Jurkat, Clone E6-1 (cell line): ENCODE measurements at regions not wholly inside any gene's neighbourhood (a gene's known extent, or its start where the extent isn't known, plus 50 kb on each side); places are given as distances from the start of the nearest gene placed in this dataset.
"Not testable (repeated sequence)": the region's sequence is repeated elsewhere in the genome, so short reads cannot be mapped to it uniquely, and the experiment has no call there.

ENCODE experiments used
- DNase-seq: peaks from one replicate; pipeline ENCODE4 v3.0.0-alpha.2; 2011; ENCODE audit warnings: low read depth, low spot score
- H3K4me3 ChIP-seq: 2 replicates; pipeline ENCODE4 v1.5.1; 2011; ENCODE audit warnings: mild to moderate bottlenecking, low read length, control low read depth, moderate library complexity

DNA sequence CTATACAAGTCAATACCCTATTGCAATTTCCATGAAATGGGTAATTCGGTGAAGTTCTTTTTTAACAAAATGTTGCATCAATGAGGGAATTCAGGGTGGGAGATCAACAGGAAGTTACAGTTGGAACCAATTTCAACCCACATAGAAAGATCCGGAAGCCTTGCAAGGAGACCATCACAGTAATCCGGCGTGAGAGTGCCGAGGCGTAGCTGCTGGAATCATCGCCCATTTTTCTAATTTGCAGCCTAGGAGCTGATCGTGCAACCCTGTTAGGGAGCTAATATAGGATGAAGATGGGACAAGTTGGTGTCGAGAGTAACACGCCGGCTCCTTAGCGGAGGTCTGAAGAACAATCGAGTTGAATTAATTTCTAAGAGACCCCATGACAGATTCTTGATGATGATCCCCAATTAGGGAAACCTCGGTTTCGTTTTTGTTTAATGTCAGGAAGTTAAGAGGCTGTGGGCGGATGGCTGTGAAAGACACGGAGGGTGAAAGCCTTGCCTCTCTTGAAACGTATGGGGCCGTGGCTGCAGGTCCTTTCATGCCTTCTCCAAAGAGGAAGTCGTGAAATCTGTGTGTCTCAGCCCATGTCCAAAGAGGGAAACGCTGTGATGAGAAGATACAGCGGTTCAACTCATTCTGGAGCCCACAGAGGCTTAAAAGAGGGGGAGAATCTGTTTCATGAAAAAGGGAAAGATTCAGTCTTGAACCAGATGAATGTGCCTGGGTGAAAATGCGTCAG lies 51.2 kb upstream of the CARD11 start:
- DNase-seq = peak; percentile 61
- peak overlapping the region; percentile 39 for H3K4me3 ChIP-seq

DNA sequence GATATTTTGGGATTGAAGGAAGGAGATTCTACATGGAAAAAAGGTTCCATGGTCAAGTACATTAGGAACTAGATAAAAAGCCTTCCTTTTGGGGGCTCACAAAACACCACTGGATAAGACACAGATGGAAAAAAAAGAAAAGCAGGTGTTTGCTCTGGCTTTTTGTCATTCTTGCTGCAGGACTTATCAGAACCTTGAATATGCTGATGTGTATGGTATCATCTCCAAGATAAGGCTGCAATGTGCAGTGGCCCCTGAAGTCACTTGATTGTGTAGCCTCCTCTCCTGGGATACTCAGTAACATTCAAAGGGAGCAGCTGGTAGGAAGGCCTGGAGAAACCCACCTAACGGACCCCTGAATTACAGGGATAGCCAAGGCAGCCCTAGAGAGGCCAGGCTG lies 54.1 kb upstream of the CARD11 start:
- H3K4me3 ChIP-seq = no peak overlapping the region

DNA sequence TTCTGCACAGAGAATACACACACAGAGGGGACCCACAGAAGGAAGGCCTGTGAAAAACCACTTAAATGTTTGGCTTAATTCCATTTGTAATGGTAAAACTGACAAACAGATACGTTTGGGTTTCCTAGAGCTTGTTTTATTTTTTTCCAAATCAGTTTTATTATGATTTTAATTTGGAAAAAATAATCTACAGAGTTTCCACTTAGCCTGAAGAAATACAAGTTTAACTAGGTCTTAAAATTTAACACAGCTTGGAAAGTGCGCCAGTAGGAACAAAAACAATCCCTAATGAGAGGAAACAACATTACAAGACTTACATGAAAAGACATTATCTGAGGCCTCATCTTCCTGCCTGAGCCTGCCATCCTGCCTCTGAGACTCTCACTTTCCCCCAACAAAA lies 58.5 kb upstream of the CARD11 start:
- DNase-seq = no peak
- no peak overlapping the region for H3K4me3 ChIP-seq

More for the DNA sequence above, 54.1 kb upstream of the CARD11 start:
- DNase-seq = no peak

DNA sequence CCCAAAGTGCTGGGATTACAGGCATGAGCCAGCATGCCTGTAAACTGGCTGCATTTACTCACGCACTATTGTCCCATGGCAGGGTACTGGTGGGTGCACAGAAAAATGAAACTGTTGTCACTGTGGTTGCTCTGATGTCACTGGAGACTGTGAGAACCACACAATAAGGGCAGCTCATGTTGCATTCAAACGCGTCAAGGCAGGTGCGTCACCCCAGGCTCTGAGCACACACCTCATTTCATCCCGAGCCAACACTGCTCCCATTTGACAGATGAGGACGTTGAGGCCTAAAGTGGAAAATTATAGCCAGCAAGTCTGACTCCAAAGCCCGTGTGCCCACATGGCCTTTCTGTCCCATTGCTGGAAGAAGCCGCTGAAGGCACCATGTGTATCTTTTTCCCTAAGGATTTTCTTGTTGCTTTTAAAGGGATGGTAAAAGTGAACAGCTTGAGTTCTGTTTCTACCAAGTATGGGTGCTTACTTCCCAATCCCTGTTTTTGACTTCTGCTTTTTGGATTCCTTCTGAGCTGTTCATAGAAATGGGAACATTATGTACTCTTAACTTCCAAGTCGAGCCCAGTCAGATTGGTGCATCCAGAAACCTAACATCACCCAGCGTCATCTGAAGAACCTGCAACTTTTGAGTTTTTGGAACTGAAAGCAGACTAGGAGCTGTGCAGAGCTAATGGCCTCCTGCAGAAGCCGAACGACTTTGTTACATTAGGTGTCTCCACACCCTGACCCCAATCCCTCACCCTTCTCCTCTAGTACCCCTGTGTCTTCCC lies 60.1 kb upstream of the CARD11 start:
- no peak overlapping the region for H3K4me3 ChIP-seq
- no peak for DNase-seq

DNA sequence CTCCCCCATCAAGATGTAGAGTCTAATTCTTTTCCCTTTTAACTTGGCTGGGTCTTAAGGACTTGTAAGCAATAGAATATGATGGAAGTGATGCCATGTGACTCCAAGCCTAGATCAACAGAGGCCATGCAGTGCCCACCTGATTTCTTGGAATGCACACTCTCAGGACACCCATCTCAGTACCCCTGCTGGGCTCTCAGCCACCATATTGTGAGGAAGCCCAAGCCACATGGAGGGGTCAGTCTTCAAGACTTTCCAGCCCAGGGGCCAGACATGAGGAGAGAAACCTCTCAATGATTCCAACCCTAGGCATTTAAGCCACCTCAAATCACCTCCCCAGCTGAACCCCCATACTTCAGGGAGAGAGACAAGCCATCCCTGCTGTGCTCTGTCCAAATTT lies 62.2 kb upstream of the CARD11 start:
- H3K4me3 ChIP-seq = no peak overlapping the region
- no peak for DNase-seq

DNA sequence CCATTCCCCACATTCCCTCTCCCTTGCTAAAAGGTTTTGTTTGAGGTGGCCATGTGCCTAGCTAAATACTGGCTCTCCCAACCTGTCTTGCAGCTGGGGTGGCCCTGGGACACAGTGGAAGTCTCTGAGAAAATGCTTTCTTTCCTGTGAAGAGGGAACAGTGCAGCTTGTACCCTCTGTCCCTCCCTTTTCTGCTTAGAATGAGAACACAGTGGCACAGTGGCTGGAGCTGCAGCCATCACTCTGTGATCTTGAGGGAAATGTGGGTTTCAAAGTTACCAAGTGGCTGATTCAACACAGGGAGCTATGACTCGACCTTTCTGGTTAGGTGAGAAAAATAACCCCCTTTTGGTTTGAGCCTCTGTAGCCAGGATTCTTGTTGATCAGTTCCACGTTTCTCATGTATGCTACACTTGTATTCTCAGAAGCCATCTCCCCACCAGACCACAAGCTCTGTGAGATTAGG lies 62.7 kb upstream of the CARD11 start:
- no peak for DNase-seq
- H3K4me3 ChIP-seq = no peak overlapping the region

DNA sequence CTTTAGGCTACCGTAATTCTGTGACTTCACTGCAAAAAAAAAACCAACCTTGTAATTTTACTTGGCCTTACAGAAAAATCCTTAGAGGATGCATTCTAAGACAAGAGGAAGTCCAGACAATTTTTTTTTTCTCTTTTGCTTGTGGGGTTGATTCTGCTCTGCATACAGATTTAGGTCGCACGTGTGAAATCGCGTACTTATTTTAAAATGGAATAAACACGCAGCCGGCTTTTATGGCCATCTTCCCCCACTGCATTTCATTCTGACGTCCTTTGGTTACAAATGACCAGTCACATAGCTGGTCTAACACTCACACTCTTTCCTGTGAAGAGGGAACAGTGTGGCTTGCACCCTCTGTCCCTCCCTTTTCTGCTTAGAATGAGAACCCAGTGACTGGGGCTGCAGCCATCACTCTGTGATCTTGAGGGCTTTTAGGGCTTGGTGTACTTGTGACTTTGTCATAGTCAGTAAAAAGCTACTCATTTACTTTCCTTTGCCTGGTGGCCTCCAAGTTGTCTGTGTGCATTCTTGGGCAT lies 63.6 kb upstream of the CARD11 start:
- no peak overlapping the region for H3K4me3 ChIP-seq
- no peak for DNase-seq

DNA sequence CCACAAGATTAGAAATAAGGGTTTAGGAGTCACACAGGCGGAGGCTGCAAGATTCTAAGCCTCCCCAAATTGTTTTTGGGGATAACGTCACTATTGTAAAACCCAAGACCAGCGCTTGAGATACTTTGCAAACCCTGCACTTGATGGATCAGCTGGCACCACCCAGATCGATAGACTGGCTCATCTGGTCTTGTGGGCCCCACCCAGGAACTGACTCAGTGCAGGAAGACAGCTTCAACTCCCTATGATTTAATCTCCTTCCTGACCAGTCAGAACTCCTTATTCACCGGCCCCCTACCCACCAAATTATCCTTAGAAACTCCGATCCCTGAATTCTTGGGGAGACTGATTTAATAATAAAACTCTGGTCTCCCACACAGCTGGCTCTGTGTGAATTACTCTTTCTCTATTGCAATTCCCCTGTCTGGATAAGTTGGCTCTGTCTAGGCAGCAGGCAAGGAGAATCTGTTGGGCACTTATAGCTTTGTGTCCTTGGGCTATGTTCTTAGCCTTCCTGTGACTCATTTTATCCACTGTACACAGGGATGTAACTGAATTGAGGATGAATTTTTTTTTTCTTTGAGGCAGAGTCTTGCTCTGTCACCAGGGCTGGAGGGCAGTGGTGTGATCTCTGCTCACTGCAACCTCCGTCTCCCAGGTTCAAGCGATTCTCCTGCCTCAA lies 64.4 kb upstream of the CARD11 start:
- DNase-seq = no peak
- no peak overlapping the region for H3K4me3 ChIP-seq

DNA sequence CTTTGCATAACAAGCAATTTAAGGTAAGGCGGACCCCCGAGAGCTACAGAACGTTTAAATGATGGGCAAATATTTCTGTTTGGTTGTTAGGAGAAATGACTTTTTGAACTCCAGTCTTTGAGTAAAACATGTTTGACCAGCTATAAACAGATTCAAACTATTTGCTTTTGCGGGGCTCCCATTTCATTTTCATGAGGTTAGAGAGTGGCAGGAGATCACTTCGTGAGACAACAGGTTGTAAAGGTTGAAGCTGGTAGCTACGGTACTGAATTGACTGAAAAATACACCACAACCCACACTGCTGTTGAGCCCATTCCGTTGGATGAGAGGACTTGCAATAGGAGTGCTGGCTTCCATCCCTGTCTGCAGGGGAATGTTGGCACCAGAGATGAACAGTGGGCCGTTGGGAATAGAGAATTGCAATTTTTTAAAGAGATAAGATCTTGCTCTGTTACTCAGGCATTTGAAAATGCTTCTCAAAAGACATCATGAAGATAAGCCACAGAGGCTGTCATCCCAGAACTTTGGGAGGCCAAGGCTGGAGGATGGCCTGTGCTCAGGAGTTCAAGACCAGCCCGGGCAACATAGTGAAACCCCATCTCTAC lies 65.7 kb upstream of the CARD11 start:
- H3K4me3 ChIP-seq = no peak overlapping the region
- no peak for DNase-seq

DNA sequence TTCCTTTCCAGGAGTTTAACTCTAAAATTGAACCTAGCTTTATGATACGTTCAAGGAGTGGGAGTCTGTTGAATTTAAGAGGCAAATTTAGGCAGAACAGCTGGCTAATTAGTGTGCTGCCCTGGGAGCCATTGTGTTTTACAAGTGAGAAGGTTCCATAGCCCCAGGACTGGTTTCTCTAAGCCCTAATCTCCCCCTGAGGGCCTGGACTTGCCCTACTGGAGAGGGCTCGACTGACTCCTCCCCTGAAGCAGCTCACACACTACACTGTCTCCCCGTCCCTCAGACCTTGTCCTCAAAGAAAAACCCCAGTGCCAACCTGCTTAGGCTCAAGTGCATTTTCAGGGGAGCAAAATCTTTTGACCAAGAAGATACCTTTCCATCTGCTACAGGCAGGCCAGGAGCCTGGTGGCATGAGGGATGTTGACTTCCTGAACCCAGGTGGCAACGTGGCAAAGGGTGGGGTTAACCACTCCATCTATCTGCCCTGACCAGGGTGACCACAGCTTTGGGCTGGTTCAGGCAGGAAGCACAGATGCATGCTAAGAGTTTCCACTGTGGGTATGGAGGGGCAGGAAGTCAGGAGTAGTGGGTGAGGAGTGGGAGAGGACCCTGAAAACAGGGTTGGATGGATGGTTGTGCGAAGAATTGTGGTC lies 68.9 kb upstream of the CARD11 start:
- H3K4me3 ChIP-seq = no peak overlapping the region
- DNase-seq = peak; percentile 58

DNA sequence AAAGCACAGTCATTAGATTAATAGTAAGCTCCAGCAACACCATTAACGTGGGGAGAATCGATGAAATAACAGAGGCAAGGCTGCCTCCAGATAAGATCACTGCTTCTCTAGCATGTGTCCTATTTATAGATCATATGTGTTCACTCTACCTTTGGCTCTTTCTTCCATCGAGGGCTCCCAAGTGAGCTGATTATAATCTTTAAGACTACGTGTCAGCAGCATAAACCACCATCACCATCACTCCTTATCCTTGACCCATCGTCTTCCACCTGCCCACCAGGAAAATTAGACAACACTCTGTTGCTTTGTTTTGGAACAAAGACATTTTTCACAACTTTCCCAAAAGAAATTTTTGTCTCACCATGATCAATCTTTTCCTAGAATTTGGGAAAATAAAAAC lies 71.2 kb upstream of the CARD11 start:
- DNase-seq = no peak
- no peak overlapping the region for H3K4me3 ChIP-seq

DNA sequence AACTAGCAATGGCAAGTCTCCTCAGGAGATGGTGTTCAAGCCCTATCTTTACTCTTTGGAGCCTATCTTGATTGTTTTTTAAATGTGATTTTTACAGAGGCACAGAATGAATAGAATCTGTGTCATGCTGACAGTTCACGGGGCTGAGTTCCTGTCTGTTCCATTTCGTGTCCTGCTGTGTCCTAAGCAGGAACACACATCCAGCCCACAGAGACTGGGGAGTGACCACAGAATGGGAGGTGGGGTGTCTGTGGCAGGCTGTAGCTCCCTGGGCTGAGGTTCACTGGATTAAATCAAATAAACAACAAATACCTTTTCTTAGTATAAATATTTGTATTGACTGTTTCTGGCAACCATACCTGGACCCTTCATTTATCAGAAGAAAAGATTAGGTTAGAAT lies 73.4 kb upstream of the CARD11 start:
- no peak for DNase-seq
- H3K4me3 ChIP-seq = no peak overlapping the region

DNA sequence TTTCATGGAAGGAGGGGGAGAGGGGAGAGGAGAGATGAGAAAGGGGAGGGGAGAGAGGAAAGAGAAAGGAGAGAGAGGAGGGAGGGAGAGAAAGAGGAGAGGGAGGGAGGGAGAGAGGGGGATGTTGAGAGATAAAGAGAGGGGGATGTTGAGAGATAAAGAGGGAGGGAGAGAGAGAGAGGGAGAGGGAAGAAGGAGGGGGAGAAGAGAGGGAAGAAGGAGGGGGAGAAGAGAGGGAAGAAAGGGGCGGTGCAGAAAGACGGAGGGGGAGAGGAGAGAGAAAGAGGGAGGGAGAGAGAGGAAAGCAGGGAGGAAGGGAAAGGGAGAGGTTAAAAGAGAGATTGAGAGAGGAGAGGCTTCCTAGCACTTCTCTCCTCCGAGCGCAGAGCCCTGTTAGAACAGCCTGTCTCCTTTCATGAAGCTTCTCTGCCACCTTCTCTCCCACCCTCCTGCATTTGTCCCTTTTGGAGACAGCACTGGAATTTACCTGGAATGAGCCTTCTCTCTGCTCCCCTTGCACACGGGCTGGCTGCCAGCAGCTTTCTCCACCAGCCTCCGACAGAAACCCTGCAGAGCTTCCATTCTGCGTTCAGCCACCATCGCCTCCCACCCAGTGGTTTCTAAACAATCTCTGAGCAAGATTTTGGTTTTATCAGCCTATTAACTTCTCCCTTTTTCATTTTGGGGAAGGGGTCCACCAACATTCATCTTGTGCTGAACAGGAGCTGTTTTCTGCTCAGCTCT lies 74.0 kb upstream of the CARD11 start:
- no peak overlapping the region for H3K4me3 ChIP-seq
- DNase-seq = no peak

DNA sequence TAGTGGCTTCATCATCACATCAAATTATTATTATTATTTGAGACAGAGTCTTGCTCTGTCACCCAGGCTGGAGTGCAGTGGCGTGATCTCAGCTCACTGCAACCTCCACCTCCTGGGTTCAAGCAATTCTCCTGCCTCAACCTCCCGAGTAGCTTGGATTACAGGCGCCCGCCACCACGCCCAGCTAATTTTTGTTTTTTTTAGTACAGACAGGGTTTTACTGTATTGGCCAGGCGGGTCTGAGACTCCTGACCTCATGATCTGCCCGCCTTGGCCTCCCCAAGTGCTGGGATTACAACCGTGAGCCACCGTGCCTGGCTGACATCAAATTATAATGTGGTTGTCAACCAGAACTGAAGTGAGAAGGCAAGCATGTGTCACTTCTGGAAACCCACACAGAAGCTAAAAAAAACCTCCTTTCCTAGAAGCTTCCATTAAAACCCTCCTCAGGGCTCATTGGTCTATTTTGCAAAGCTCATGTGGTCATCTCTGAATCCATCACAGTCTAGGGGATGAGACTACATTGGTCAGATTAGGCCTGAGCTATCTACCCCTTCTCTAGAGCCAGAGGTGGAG lies 75.8 kb upstream of the CARD11 start:
- DNase-seq, H3K4me3 ChIP-seq: not testable (repeated sequence)

DNA sequence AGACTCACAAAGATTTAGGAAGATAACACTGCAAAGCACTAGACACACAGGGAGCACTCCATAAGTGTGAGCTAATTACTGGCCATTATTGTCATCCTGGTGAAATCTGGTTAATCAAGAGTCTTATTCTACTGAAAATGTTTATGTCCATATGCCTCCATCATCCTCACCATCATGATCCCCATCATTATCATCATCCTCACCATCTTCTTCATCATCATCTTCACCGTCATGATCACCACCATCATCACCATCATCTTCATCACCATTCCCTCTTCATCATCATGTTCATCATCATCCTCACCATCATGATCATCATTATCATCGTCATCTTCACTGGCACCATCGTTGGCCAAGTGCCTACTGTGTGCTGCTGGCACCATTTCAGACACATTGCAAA lies 76.3 kb upstream of the CARD11 start:
- H3K4me3 ChIP-seq = no peak overlapping the region
- DNase-seq = no peak

DNA sequence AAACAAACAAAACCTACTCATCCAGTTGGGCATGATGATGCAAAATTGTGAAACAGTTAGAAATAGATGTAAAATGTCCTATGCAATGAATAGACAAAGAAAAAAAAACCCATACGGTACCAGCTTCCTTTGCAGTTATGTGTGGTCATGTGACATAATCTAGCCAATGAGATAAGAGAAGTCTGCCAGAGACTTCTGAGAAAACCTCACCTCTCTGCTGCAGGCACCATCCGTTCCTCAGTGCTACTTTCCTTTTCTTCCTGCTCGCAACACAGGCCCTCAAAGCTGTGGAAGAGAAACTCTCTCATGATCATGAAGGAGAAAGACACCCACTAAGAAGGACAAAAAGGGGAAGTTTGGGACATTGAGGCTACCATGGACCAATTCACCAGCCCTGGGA lies 76.8 kb upstream of the CARD11 start:
- no peak overlapping the region for H3K4me3 ChIP-seq
- DNase-seq = no peak

DNA sequence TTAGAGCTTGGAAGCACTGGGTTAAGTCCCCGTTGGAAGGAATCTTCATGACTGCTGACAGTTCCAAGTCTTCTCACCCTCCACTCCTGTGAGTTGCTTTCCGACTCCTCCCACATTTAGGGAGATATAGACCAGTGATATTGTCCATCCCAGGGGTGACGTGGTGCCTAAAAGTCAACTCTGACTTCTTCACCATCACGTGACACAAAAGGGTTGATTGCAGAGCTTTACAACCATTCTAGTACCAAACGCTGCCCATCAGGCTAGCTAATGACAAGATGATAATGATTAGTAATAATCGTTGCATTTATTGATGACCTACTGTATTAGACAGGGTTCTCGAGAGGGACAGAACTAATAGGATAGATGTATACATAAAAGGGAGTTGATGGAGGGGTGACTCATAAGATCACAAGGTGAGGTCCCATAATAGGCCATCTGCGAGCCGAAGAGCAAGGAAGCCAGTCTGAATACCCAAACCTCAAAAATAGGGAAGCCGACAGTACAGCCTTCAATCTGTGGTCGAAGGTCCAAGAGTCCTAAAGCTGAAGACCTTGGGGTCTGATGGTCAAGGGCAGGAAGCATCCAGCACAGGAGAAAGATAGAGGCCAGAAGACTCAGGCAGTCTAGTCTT lies 85.3 kb upstream of the CARD11 start:
- no peak for DNase-seq
- H3K4me3 ChIP-seq = no peak overlapping the region
